GM12878 (cell line): ENCODE measurements at regions not wholly inside any gene's neighbourhood (a gene's known extent, or its start where the extent isn't known, plus 50 kb on each side); places are given as distances from the start of the nearest gene placed in this dataset.

ENCODE experiments used
- ATAC-seq: fragments of 200-7000 bp; cut with Tn5 transposase; 3 replicates; pipeline ENCODE4 v1.9.1; 2020; ENCODE audit warnings: mild to moderate bottlenecking, moderate library complexity
- BruUV-seq: library from RNA; stranded (reverse); fragments of 400-500 nt; replicated peaks from 2 replicates; lab custom pipeline; 2021; lab: Mats Ljungman, UMichigan
- CTCF ChIA-PET: fragments of 300-600 bp; sonication (Branson Sonifier 250); formaldehyde crosslinking; extraction: SDS; loops from one replicate; lab custom pipeline; 2021; ENCODE audit warnings: inconsistent platforms; lab: Yijun Ruan, JAX
- POLR2A ChIA-PET: fragments of 350-600 bp; formaldehyde crosslinking; extraction: SDS; loops from one replicate; lab custom pipeline; 2021; ENCODE audit warnings: inconsistent platforms; lab: Charles Lee
- RAD21 ChIA-PET: fragments of 300-600 bp; sonication (Branson Sonifier 250); formaldehyde crosslinking; loops from one replicate; lab custom pipeline; 2023; ENCODE audit warnings: antibody characterized with exemption; ENCODE audit not compliant: unreplicated experiment; lab: Charles Lee
- SMC1A ChIA-PET: fragments of 300-600 bp; sonication (Branson Sonifier 250); formaldehyde crosslinking; loops from one replicate; lab custom pipeline; 2023; ENCODE audit not compliant: unreplicated experiment, uncharacterized antibody; lab: Charles Lee
- DNase-seq: peaks from one replicate; pipeline ENCODE4 v3.0.0-alpha.2; 2011; ENCODE audit warnings: low read depth, low spot score
- FAIRE-seq: peaks from 3 replicates; lab custom pipeline; 2011; peaks lifted over from hg19 to GRCh38; lab: Jason Lieb, UNC
- H2AFZ ChIP-seq: 2 replicates; pipeline ENCODE4 v1.6.0; 2011; ENCODE audit warnings: low read depth, low read length, control low read depth; ENCODE audit not compliant: control insufficient read depth
- H3K27ac ChIP-seq: 2 replicates; pipeline ENCODE4 v1.5.1; 2011; ENCODE audit warnings: control low read depth; ENCODE audit not compliant: control insufficient read depth, insufficient read depth
- H3K27me3 ChIP-seq, 2 experiments: replicated peaks in 1 of 2; 2 replicates each; pipeline versions ENCODE4 v1.6.0 to v1.6.1; 2011; ENCODE audit warnings: low read length in 1 of 2; ENCODE audit not compliant: control insufficient read depth in 2 of 2, insufficient read depth in 2 of 2
- H3K36me3 ChIP-seq, 2 experiments: 2 replicates each; pipeline ENCODE4 v1.5.1; 2011; ENCODE audit warnings: low read length in 1 of 2; ENCODE audit not compliant: control insufficient read depth in 2 of 2, insufficient read depth in 2 of 2
- H3K4me1 ChIP-seq: 2 replicates; pipeline ENCODE4 v1.6.1; 2011; ENCODE audit warnings: mild to moderate bottlenecking, low read length, moderate library complexity, mixed read lengths; ENCODE audit not compliant: control insufficient read depth, insufficient read depth
- H3K4me2 ChIP-seq: 2 replicates; pipeline ENCODE4 v1.6.0; 2011; ENCODE audit warnings: control low read depth; ENCODE audit not compliant: control insufficient read depth, insufficient read depth
- H3K4me3 ChIP-seq: fragments of 200-600 bp; sonication (generic); 2 replicates; pipeline ENCODE4 v1.5.1; 2016
- H3K79me2 ChIP-seq: 2 replicates; pipeline ENCODE4 v1.6.0; 2011; ENCODE audit warnings: low read length; ENCODE audit not compliant: control insufficient read depth, insufficient read depth
- H3K9ac ChIP-seq: 2 replicates; pipeline ENCODE4 v1.8.0; 2011; ENCODE audit warnings: low read length, control low read depth, mixed read lengths; ENCODE audit not compliant: control insufficient read depth, insufficient read depth
- H3K9me3 ChIP-seq: replicated peaks from 3 replicates; pipeline ENCODE4 v1.5.1; 2011; ENCODE audit warnings: mild to moderate bottlenecking, low read length; ENCODE audit not compliant: control insufficient read depth, insufficient read depth
- H4K20me1 ChIP-seq: 2 replicates; pipeline ENCODE4 v1.6.0; 2011; ENCODE audit not compliant: control insufficient read depth, insufficient read depth
- ATF3 ChIP-seq: IDR thresholded peaks from 2 replicates; pipeline ENCODE4 v1.6.1; 2011; ENCODE audit warnings: low read depth, mild to moderate bottlenecking, low read length, moderate library complexity, borderline replicate concordance; ENCODE audit errors: extremely low read depth
- BCL3 ChIP-seq: IDR thresholded peaks from 2 replicates; pipeline ENCODE4 v1.6.1; 2011; ENCODE audit warnings: borderline replicate concordance, low read depth, mild to moderate bottlenecking, moderate library complexity, low read length; ENCODE audit not compliant: insufficient read depth, poor library complexity, severe bottlenecking
- ELK1 ChIP-seq: IDR thresholded peaks from 2 replicates; pipeline ENCODE4 v1.6.1; 2012; ENCODE audit warnings: low read depth, low read length, improper control_type of control experiment
- FOS ChIP-seq: IDR thresholded peaks from 3 replicates; pipeline ENCODE4 v1.6.1; 2011; ENCODE audit warnings: borderline replicate concordance; ENCODE audit not compliant: insufficient read length; ENCODE audit errors: extremely low read depth
- JUND ChIP-seq: IDR thresholded peaks from 2 replicates; pipeline ENCODE4 v1.6.1; 2012; ENCODE audit warnings: low read depth, mild to moderate bottlenecking, low read length, improper control_type of control experiment, moderate library complexity
- KDM1A ChIP-seq: fragments of 200-600 bp; sonication (generic); IDR thresholded peaks from 2 replicates; pipeline ENCODE4 v1.6.1; 2016; ENCODE audit warnings: borderline replicate concordance
- NFYA ChIP-seq: IDR thresholded peaks from 2 replicates; pipeline ENCODE4 v1.6.1; 2011; ENCODE audit warnings: low read depth, mild to moderate bottlenecking, low read length, improper control_type of control experiment, borderline replicate concordance
- RAD21 ChIP-seq: IDR thresholded peaks from 2 replicates; pipeline ENCODE4 v1.6.1; 2011; ENCODE audit warnings: mild to moderate bottlenecking, low read depth, low read length, moderate library complexity; ENCODE audit not compliant: insufficient read depth
- SMAD1 ChIP-seq: fragments of 450-650 bp; IDR thresholded peaks from 2 replicates; pipeline ENCODE4 v1.6.1; 2018; ENCODE audit warnings: mild to moderate bottlenecking, low read depth; ENCODE audit not compliant: partially characterized antibody
- ZBTB33 ChIP-seq: fragments of 450-650 bp; IDR thresholded peaks from 2 replicates; pipeline ENCODE4 v1.6.1; 2017; ENCODE audit warnings: mild to moderate bottlenecking
- WGBS: methylation state at CpG from one replicate; pipeline ENCODE4 v1.1.6; 2016; ENCODE audit warnings: low lambda C conversion rate; ENCODE audit not compliant: insufficient replicate concordance, insufficient coverage; ENCODE audit errors: missing lambda C conversion rate; 5-methylcytosine and 5-hydroxymethylcytosine counted together
- in situ Hi-C: fragments of 300-500 bp; cut with MboI; formaldehyde crosslinking; loops from 9 replicates; pipeline ENCODE4 v1.14.3; 2018; ENCODE audit warnings: mixed read lengths
- intact Hi-C: fragments of 100-400 bp; cut with micrococcal nuclease; formaldehyde crosslinking; loops from one replicate; pipeline ENCODE4 v1.14.2; 2022; ENCODE audit not compliant: unreplicated experiment

- Histone ChIP-seq H3K9me3 (peaks cover under 1% of the 10 kb centered on the region; the same call in 1 of the 3 replicates), H4K20me1 (no peaks in the 10 kb centered on the region), H3K36me3 (no peaks in the 10 kb centered on the region), H3K79me2 (no peaks in the 10 kb centered on the region), H2AFZ (no peak overlapping the region; the same call in 1 of the 2 replicates), H3K4me1 (no peaks in the 10 kb centered on the region; the same call in 1 of the 2 replicates), H3K9ac (no peak overlapping the region), H3K4me3 (no peak overlapping the region), H3K4me2 (no peak overlapping the region), H3K27ac (no peak overlapping the region), H3K27me3 (no peaks in the 10 kb centered on the region)
- RAD21 ChIA-PET = no interaction called here
- TF ChIP-seq JUND = no peak
- no peak for TF ChIP-seq BCL3
- no peak for TF ChIP-seq ATF3
- TF ChIP-seq RAD21 = no peak
- TF ChIP-seq ZBTB33 = no peak
- TF ChIP-seq NFYA = no peak
- TF ChIP-seq KDM1A = no peak
- TF ChIP-seq SMAD1 = no peak
- TF ChIP-seq ELK1 = no peak
- TF ChIP-seq FOS = no peak
- POLR2A ChIA-PET = no interaction called here
- FAIRE-seq = no peak
- no TSS peak for BruUV-seq
- no peak for ATAC-seq
- in situ Hi-C loops (no loop called here), intact Hi-C loops (no loop called here)
- CTCF ChIA-PET = no interaction called here
- 0% methylated on average over 1 of the region's 1 CpG for WGBS
- SMC1A ChIA-PET = no interaction called here
- DNase-seq = no peak
Measured at GRCh38 chr6:21692721-21693120, 99.2 kb downstream of the SOX4 start.
